ENCODE measurements at regions not wholly inside any gene's neighbourhood (a gene's known extent, or its start where the extent isn't known, plus 50 kb on each side); places are given as distances from the start of the nearest gene placed in this dataset.

GRCh38 chr15:47570044-47570443, 147.3 kb upstream of the SEMA6D start:
- TF ChIP-seq KDM6A (CRISPR knock-in tag; IDR thresholded peaks at IDR 0.05; ENCODE audit: low read depth) (no peak), HNRNPH1 (optimal IDR thresholded peaks at IDR 0.05; ENCODE audit: low read depth, low read length) (no peak), MXI1 (IDR thresholded peaks at IDR 0.05; ENCODE audit: borderline replicate concordance, low read depth, low read length) (no peak), ARNT2 (CRISPR knock-in tag; IDR thresholded peaks at IDR 0.05; ENCODE audit: low read depth) (no peak), ZNF598 (CRISPR knock-in tag; IDR thresholded peaks at IDR 0.05; ENCODE audit: borderline replicate concordance) (no peak), ZSCAN29 (CRISPR knock-in tag; conservative IDR thresholded peaks at IDR 0.05) (no peak), ZNF841 (CRISPR knock-in tag; IDR thresholded peaks at IDR 0.05; ENCODE audit: borderline replicate concordance) (no peak), ZNF777 (CRISPR knock-in tag; IDR thresholded peaks at IDR 0.05) (no peak), KDM2A (CRISPR knock-in tag; IDR thresholded peaks at IDR 0.05; ENCODE audit: borderline replicate concordance, low read depth) (no peak)
- TF ChIP-seq, protein P1, sequence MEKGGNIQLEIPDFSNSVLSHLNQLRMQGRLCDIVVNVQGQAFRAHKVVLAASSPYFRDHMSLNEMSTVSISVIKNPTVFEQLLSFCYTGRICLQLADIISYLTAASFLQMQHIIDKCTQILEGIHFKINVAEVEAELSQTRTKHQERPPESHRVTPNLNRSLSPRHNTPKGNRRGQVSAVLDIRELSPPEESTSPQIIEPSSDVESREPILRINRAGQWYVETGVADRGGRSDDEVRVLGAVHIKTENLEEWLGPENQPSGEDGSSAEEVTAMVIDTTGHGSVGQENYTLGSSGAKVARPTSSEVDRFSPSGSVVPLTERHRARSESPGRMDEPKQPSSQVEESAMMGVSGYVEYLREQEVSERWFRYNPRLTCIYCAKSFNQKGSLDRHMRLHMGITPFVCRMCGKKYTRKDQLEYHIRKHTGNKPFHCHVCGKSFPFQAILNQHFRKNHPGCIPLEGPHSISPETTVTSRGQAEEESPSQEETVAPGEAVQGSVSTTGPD (CRISPR knock-in tag; IDR thresholded peaks at IDR 0.05): no peak
- no peak overlapping the region for H2AFZ ChIP-seq (ENCODE audit: low read length)
- ATAC-seq (no peak), FAIRE-seq (no peak), DNase-seq (ENCODE audit: low spot score) (no peak)
- no peaks in the 10 kb centered on the region for H3K4me1 ChIP-seq (ENCODE audit: insufficient read depth, low read length)
- H3K27me3 ChIP-seq (ENCODE audit: control insufficient read depth in 1 of 2, insufficient read depth in 2 of 2, low read length in 2 of 2): no peaks in the 10 kb centered on the region
- peaks cover 63% of the 10 kb centered on the region for H3K9me3 ChIP-seq (ENCODE audit: low read length)
- no TSS peak for BruUV-seq (replicated peaks)
- H3K4me2 ChIP-seq (ENCODE audit: low read depth, low read length): no peak overlapping the region
- CTCF ChIA-PET (ENCODE audit: low intra/inter-chr PET ratio, low total read pairs): no interaction called here
- WGBS (ENCODE audit: low lambda C conversion rate): 1% methylated on average over 4 of the region's 4 CpGs
- in situ Hi-C loops (cut with HindIII; ENCODE audit: extremely low pct_ligation_motif_present, low pct_unique_long_range_greater_than_20kb) (no loop called here), intact Hi-C loops (cut with micrococcal nuclease; ENCODE audit: unreplicated experiment) (no loop called here)
- no peaks in the 10 kb centered on the region for H3K36me3 ChIP-seq (replicated peaks in 1 of 2; ENCODE audit: control insufficient read depth in 1 of 2, insufficient read depth in 2 of 2, low read length in 2 of 2)
- POLR2A ChIA-PET: no interaction called here
- no peak overlapping the region for H3K4me3 ChIP-seq (replicated peaks in 1 of 3; ENCODE audit: insufficient read depth in 1 of 3, low read depth in 2 of 3, low read length in 3 of 3)
- no peaks in the 10 kb centered on the region for H4K20me1 ChIP-seq (ENCODE audit: insufficient read depth, low read length)
- H3K79me2 ChIP-seq (ENCODE audit: insufficient read depth, low read length): no peaks in the 10 kb centered on the region
- H3K9ac ChIP-seq (ENCODE audit: insufficient read depth, low read depth, low read length): no peak overlapping the region
- no peak overlapping the region for H3K27ac ChIP-seq (ENCODE audit: extremely low read length, insufficient read depth, low read length)
